Hematopoietic multipotent progenitor cell treated with erythropoietin and hydrocortisone succinate and interleukin-3 and kit ligand, for 6 days (in vitro differentiated cells): ENCODE measurements at regions not wholly inside any gene's neighbourhood (a gene's known extent, or its start where the extent isn't known, plus 50 kb on each side); places are given as distances from the start of the nearest gene placed in this dataset.

Experiments used
- DNase-seq: peaks from one replicate; pipeline ENCODE4 v3.0.0-alpha.2; 2015

- no peak for DNase-seq
Measured at GRCh38 chr14:45308745-45309397, 55.9 kb upstream of the MIS18BP1 start.
